ENCODE measurements at regions not wholly inside any gene's neighbourhood (a gene's known extent, or its start where the extent isn't known, plus 50 kb on each side); places are given as distances from the start of the nearest gene placed in this dataset.

GRCh38 chr1:101300916-101301315, 64.1 kb downstream of the S1PR1 start:
- TF ChIP-seq BHLHE40 (IDR thresholded peaks at IDR 0.05; ENCODE audit: borderline replicate concordance) (no peak), FOXM1 (IDR thresholded peaks at IDR 0.05; ENCODE audit: borderline replicate concordance) (no peak), SUZ12 (IDR thresholded peaks at IDR 0.05) (no peak), LEF1 (IDR thresholded peaks at IDR 0.05; ENCODE audit: borderline replicate concordance) (no peak), TARDBP (IDR thresholded peaks at IDR 0.05) (no peak), ARNT (IDR thresholded peaks at IDR 0.05) (no peak), FOXK2 (IDR thresholded peaks at IDR 0.05) (no peak), HDGF (IDR thresholded peaks at IDR 0.05; ENCODE audit: borderline replicate concordance) (no peak), PKNOX1 (IDR thresholded peaks at IDR 0.05) (no peak), ZNF384 (IDR thresholded peaks at IDR 0.05) (no peak), ELF4 (IDR thresholded peaks at IDR 0.05) (no peak), FOXA1 (IDR thresholded peaks at IDR 0.05) (no peak)
